HG03354 (cell line): ENCODE measurements at regions not wholly inside any gene's neighbourhood (a gene's known extent, or its start where the extent isn't known, plus 50 kb on each side); places are given as distances from the start of the nearest gene placed in this dataset.
"Not testable (repeated sequence)": the region's sequence is repeated elsewhere in the genome, so short reads cannot be mapped to it uniquely, and the experiment has no call there.

Experiments used
- ATAC-seq: cut with Tn5 transposase; IDR thresholded peaks from one replicate; pipeline ENCODE4 v1.9.1; 2021; ENCODE audit warnings: mild to moderate bottlenecking; ENCODE audit not compliant: unreplicated experiment, poor library complexity, severe bottlenecking

DNA sequence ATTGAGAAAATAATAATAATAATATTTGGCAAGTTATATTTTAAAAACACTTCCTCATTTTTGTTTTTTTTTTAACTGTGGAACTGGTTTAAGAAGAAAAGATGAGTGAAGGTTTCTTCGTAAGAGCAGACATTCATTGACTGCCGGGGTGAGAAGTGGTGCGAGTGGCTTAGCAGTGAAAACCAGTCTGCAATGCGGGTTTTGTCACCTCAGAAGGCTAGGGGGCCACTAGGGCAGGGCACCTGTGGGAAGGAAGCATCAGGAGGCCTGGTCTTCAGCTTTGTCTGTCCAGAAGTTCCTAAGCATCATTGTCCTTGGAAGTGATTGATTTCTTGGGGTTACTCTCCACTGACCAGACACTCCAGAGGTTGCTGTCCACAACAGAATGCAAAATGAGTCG lies 339.2 kb downstream of the ZNF326 start:
- no peak for ATAC-seq

DNA sequence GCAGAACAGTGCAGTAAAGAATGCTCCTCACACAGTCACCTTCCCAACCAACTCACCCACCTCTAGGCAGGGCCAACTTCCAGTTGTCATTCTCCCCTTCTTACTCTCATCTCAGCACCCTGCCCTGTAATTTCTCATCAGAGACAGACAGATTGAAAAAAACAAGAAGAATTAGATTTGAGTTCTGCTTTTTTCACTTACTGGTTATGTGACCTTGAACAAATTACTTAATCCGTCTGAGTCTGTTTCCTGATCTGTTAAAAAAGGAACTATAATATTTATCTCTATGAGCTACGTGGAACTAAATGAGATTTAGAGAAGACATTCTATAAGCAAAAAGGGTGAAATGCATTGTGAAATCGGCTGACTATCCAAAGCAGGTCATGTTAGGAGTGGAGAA lies 330.3 kb downstream of the ZNF326 start:
- no peak for ATAC-seq

DNA sequence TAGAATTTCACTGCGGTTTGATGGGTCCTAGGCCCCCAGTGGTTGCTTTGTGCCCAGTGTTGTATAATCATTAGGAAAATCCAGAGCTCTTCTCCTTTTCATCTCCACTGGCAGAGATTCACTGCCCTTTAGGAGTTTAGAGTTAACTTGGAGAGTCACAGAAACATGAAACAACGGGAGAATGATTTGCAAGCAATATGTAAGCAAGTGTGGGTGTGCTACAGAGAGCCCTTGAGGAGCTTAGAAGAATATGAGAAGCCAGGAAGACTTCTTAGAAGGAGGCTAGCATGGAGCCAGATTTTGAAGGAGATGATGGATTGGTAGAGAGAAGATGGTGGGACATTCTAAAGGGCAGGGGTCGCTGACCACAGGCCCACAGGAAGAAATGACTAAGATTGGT lies 327.3 kb downstream of the ZNF326 start:
- ATAC-seq = no peak

DNA sequence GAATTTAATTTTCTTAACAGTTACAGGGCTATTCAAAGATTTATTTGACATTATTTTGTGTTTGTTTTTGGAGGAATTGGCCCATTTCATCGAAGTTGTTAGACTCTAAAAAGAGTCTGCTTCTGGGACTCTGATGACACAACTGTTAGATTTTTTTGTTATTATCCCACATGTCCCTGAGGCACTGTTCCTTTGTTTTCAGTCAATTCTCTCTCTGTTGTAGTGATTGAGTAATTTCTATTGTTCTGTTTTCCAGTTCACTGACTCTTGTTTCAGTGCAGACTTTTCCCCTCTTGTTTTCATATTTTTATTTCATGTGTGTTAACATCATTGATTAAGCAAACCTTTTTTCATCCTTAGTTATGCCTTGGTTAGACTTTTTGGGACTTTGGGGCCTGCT lies 325.0 kb downstream of the ZNF326 start:
- no peak for ATAC-seq

DNA sequence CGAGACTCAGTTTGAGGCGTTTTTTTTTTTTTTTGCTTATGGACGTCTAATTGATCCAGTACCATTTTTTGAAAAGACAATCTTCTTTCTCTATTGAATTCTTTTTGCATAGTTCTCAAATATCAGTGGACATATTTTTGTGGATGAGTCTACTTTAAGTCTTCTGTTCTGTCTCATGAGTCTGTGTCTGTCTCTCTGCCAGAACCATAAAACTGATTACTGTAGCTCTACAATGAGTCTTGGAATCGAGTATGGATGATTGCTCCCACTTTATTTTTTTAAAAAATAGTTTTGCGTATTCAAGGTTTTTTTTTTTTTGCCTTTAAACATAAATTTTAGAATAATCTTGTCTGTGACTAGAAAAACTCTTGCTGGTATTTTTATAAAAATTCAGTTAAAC lies 323.5 kb downstream of the ZNF326 start:
- ATAC-seq = no peak

DNA sequence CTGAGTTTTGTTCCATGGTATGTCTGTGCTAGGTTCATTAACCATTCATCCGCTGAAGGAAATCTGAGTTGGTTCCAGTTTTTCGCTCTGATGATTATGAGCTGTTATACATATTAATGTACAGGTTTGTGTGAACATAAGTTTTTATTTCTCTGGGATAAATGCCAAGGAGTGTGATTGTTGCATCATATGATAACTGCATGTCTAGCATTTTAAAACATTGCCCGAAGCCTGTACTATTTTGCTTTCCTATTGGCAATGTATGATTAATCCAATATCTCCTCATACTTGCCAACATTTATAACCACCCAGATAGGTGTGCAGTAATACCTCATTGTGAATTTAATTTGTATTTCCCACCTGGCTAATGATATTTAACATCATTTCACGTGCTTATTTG lies 322.7 kb downstream of the ZNF326 start:
- no peak for ATAC-seq

DNA sequence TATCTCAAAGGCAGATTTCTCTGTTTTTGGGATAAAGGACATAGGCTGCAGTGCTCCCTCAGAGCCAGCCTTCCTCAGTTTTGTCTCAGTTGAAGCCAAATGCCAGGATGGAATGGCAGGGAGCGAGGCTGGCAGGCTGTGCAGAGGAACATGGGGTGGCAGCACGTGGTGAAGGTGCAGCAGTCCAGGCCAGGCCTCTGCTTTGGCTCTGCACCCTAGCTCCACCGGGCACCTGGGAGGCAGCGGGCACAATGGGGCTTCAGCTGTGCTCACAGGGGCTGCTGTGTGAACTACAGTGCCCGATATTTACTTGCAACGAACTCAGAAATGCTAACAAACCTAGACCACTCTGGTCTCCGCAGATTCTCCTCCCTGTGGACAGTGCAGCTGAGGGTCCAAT lies 319.6 kb downstream of the ZNF326 start:
- no peak for ATAC-seq

DNA sequence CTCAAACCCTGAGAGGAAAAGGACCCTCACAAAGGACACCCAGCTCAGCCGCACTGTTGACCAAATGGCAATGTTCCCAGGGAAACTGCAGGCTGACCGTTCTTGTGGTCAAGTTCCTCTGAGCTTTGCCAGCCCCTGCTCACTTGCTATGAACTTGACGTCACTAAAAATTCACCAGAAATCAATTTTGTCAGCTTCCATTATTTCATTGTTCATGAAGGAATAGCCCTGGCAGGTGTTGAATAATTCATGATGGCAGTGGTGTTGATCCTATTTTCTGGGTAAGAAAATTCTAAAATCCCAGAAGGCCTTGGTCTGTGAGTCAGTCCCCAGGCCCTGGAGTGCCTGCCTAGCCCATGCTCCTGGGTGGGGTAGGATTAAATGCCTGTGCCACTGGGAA lies 318.9 kb downstream of the ZNF326 start:
- ATAC-seq = no peak

DNA sequence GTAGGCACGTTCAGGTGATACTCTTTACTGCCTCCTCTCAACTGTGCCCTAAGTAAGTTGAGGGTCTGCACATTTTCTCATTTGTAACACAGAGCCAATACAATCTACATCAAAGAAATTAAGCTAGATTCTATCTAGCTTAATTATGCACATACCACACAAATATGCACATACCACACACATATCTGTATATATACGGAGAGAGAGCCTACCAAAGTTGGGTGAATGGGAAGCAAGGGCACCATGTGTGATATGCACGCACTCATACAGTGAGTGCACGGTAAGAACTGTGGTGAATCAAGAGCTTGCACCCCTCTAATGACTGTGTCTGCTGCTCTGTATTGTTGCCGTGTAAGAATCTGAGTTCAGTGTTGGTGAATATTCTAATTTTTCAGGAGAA lies 314.9 kb downstream of the ZNF326 start:
- no peak for ATAC-seq

DNA sequence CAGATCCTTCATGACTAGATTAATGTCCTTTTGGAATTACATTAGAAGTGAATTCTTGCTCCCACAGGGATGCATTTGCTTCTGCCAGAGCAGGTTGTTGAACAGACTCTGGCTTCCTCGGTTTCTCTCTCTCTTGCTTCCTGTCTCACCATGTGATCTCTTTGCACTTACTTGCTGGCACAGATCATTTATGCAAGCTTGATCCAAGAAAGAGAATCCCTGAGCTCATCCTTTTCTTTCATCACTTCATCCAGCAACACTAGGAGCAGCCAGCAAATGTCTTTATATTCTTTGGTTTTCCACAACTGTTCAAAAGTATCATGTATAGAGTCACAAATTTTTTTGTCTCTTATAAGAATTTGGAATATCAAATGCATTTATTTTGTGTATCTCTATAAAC lies 313.5 kb downstream of the ZNF326 start:
- no peak for ATAC-seq

DNA sequence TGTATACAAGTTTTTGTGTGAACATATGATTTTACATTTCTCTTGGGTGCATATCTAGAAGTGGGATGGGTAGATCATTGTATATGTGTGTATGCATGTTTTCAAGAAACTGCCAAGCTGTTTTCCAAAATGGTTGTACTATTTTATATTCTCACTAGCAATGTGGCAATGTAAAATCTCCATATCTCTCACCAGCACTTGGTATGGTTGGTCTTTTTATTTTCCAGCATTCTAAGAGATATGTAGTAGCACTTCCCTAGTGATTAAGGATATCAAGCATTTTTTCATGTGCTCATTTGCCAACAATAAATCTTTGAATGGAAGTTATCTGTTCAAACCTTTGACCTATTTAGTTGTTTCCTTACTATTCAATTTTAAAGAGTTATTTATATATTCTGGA lies 310.7 kb downstream of the ZNF326 start:
- ATAC-seq = no peak

DNA sequence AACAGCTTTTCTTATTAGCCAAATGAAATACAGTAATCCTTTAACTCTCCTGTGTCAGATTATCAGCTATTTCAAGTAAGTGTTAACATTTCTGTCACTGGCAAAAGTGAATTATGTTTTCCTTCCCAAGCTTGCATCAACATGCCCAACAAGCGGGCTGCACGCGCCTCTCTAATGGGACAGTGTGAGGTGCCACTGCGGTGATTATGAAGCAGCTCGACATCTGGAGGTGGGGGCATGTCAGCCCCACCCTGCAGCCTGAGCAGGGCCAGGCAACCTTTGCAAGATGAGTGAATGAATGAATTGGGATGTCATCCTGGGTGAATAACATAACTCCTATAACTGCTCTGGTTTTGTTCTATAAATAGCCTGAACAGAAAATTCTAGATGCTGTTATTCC lies 301.4 kb downstream of the ZNF326 start:
- ATAC-seq = no peak

DNA sequence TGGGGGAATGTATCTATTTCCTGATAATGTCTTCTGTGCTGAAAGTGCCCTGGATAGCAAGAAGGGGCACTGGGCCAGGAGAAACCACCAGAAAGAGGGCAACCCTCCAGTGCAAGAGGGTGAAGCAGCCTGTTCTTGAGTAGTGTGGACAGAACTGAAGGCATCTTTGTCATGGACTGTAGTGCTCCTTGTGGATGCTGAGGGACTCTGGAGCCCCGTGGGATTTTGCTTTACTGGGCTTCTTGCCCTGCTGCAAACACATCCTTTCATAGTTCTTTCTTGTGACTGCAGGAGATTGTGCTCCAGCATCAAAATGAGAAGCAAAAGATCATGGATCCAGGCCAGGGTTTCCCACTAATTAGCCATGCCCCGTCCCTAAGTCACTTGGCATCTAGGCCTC lies 300.6 kb downstream of the ZNF326 start:
- no peak for ATAC-seq

DNA sequence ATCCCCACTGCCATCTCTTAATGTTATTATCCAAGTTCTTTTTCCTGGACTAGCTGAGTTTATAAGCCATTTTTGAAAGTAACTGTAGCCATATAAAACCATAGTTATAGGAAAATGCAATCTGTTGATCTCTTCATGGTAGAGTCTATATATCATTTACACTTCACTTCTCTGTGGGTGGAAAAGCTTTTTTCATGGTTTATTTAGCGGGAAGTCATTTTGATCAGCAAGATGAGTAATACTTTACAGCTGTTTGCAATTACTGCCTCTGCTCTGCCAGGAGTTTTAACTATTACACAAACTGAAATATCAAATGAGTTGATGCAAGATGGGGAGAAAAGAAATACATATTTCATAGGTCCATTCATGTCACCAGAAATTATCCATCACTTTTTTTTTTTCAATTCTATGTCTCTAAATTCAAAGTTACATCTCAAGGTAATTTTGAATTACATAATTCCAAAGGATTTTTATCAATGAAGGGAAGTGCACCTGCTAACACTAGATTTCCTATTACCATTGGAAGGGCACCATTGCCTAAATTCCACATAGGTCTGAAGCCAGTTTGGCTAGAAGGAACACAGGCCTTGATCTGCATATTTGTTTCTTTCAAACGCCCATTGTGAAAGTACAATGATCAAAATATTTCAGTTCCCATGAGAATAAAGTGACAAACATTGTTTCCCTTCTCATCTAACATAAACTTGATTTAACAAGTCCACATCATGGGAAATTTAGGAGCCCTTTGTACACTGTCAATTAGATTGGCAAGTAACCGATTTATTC lies 296.7 kb downstream of the ZNF326 start:
- ATAC-seq = no peak

DNA sequence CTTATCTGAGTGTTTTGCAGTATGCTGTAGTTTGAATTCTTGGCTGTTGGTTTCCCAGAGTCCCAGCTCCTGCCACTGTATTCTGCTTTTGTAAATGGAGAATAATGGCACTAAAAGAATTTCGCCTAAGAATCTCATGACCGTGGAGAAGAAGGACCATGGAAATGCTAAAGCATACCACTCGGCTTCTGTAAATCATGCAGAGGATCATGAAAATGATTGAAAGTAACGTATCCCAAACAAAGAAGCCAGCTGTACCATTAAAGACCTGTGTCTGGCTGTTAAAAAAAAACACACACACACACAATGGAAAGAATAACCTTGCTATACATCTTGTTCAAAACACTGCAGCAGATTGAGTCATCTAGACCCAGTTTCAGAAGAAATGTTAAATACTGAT lies 287.9 kb downstream of the ZNF326 start:
- ATAC-seq = no peak

DNA sequence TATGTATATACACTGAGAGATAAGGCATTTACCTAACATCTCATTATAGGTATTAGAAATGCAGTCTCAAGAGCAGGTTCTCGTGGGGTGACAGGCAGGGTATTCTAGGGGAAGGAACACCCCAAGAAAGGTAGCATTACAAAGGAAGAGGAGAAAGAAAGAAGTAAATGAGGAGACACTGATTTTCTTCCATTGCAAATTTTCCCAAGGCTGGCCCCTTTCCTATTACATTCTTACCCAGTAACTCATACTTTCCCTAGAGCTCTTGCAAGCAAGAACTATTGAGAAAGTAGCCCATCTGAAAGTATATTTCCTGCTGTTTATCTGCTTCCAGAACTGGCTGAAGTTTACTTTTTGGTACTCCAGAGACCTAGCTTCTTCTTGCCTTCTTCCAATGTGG lies 287.0 kb downstream of the ZNF326 start:
- ATAC-seq = not testable (repeated sequence)

DNA sequence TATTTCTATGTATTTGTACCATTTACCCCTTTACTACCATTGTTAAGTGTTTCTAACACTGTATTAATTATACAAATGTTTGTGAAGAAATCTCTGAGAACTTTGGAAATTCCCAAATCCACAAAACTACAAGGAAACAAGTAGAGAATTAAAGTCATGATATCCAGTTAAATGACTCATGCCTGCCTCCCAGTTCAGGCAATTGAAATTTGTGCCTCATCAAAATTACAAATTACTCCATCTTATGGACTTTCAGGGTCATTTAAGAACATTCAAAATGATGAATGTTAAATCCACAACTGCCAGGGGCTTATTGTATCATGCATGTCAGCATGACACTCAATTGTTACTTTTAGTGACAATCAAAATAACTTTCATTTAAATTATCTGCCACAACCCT lies 282.4 kb downstream of the ZNF326 start:
- ATAC-seq = no peak

DNA sequence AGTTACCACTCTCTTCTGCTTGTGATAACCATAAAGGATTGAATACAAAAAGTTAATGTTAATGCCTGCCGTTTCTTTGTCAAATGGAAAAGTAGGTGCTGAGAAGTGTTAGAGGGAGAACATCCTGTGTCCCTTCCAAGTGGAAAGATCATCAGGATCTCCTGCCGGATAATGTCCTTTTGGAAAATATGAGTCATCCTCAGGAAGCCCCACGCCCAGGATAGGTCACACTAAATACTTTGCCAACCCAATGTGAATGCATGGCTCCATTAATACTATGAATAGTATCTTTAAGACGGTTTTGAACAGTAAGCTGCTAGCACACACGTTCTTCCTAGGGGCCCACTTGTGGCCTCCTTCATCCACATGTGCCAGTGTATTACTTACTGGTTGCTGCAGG lies 279.5 kb downstream of the ZNF326 start:
- ATAC-seq = no peak

DNA sequence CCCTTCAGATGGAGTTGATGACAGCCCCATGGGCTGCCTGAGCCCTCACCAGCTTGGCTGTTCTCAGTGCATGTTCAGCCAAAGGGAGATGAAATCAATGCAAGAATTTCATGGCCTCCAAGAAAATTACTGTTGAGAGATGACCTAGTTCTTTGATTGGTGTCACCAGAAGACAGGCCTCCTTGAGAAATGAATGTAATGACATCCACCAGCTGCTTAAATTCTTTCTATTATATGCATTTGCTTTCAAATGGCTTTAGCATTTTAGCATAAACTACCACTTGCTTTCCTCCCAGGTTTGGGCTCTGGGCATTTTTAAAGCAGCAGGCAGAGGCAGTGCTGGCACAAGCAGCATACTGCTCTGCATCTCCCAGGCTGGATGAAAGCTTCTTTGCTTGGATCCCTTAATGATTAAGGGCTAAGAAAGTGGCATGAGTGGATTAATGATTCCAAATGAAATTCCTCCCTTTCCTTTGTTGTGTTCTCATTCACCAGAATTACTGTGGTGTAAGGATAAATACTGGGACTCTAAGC lies 278.4 kb downstream of the ZNF326 start:
- no peak for ATAC-seq

DNA sequence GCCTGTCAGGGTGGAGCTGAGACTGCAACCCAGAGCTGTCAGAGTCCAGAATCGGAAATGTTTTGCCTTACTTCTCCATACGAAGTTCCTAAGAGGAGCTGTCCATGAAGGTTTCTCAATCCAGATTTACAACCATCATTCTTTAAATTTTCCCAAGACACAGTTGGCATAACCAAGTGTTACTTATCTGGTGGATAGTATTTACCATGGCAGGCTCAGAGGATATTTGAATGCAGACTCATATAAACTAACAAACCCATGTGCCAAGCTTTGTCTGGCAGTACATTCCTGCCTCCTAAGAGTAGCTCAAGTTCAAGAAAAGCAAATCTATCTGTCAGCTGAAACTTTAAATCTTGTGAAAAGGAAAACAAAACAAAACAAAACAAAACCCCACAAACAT lies 267.9 kb downstream of the ZNF326 start:
- ATAC-seq = no peak

DNA sequence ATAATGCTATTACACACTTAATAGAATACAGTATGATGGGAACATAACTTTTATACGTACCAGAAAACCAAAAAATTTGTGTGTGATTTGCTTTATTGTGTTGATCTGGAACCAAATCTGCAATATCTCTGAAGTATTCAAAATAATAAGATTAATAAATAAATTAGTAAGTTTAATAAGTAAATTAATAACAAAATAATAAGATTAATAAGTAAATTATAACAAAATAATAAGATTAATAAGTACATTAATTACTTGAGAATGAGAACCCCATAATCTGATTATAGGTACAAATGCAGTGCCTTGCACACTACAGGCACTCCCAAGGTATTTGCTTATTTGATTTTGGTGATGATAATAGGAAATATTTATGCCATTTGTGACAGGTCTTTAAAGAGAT lies 267.4 kb downstream of the ZNF326 start:
- no peak for ATAC-seq

DNA sequence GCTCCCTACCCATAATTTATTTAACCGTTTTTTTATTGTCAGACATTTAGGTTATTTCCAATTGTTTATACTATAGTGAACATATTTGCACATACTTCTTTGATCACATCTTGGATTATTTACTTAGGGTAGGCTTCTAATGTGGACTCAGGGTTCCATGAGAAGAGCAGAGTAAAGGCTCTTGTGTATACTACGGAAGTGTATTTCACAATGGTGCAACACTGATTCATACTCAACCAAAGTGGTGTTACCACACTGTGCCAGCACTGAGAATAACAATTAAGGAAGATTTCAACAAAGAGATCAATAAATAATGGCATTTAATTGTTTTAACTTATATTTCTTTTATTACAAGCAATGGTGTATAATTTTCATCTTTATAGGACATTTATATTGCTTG lies 251.2 kb downstream of the ZNF326 start:
- no peak for ATAC-seq
